Neutrophil (primary cell): ENCODE measurements at regions not wholly inside any gene's neighbourhood (a gene's known extent, or its start where the extent isn't known, plus 50 kb on each side); places are given as distances from the start of the nearest gene placed in this dataset.

ENCODE experiments used
- H3K27ac ChIP-seq: fragments of 200-600 bp; sonication (generic); 2 replicates; pipeline ENCODE4 v1.5.1; 2016; ENCODE audit warnings: mild to moderate bottlenecking, moderate library complexity
- H3K27me3 ChIP-seq: fragments of 200-600 bp; sonication (generic); 2 replicates; pipeline ENCODE4 v1.6.0; 2016; ENCODE audit warnings: mild to moderate bottlenecking
- H3K36me3 ChIP-seq: fragments of 200-600 bp; sonication (generic); 2 replicates; pipeline ENCODE4 v1.5.1; 2017
- H3K4me1 ChIP-seq, 2 experiments: fragments of 200-600 bp in 1 of 2; sonication (generic) in 1 of 2; 1 replicate in 1 of 2; 2 replicates in 1 of 2; pipeline versions ENCODE4 v1.5.1 to v1.6.1; 2013 to 2016; ENCODE audit warnings: low read depth in 1 of 2, low read length in 1 of 2, mild to moderate bottlenecking in 1 of 2, moderate library complexity in 1 of 2; ENCODE audit not compliant: control insufficient read depth in 1 of 2, insufficient read depth in 1 of 2
- H3K4me3 ChIP-seq, 2 experiments: fragments of 200-600 bp in 1 of 2; sonication (generic) in 1 of 2; 1 replicate in 1 of 2; 2 replicates in 1 of 2; pipeline ENCODE4 v1.5.1; 2013 to 2016; ENCODE audit warnings: low read depth in 1 of 2, low read length in 1 of 2, mild to moderate bottlenecking in 1 of 2, moderate library complexity in 1 of 2
- H3K9me3 ChIP-seq: fragments of 200-600 bp; sonication (generic); 2 replicates; pipeline ENCODE4 v1.5.1; 2016
- CTCF ChIP-seq: fragments of 200-600 bp; sonication (generic); IDR thresholded peaks from 2 replicates; pipeline ENCODE4 v1.5.1; 2016; ENCODE audit warnings: antibody characterized with exemption

- no peak overlapping the region for H3K27ac ChIP-seq
- H3K4me1 ChIP-seq, result no peaks in the 10 kb centered on the region
- no peaks in the 10 kb centered on the region for H3K36me3 ChIP-seq
- H3K9me3 ChIP-seq, result no peaks in the 10 kb centered on the region
- no peaks in the 10 kb centered on the region for H3K27me3 ChIP-seq
- no peak for TF ChIP-seq CTCF
- no peak overlapping the region for H3K4me3 ChIP-seq
Measured at GRCh38 chr1:199742547-199742946, 285.0 kb upstream of the NR5A2 start.

DNA sequence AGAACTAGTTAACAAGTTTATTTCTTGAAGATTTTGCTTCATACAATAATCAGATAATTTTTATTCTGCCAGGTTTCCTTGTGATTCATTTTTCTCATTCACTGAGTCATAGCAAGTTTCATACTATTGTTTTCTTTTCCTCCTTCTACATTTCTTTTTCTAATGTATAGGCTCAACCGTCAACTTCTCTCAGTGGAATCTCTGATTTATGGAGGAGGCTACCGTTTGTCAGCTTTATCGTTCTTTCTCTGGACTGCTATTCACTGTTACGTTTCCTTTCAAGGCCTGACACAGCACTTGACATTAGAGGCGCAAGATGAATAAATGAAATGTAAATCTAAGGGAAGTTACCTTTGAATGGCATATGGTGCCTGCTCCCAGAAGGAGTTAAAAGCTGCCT, 284.3 kb upstream of the NR5A2 start:
- no peak for TF ChIP-seq CTCF
- no peaks in the 10 kb centered on the region for H3K9me3 ChIP-seq
- no peak overlapping the region for H3K4me3 ChIP-seq
- H3K27ac ChIP-seq, result no peak overlapping the region
- no peaks in the 10 kb centered on the region for H3K36me3 ChIP-seq
- H3K4me1 ChIP-seq, result no peaks in the 10 kb centered on the region
- H3K27me3 ChIP-seq, result no peaks in the 10 kb centered on the region

- no peaks in the 10 kb centered on the region for H3K4me1 ChIP-seq
- no peak overlapping the region for H3K4me3 ChIP-seq
- no peak for TF ChIP-seq CTCF
- no peaks in the 10 kb centered on the region for H3K27me3 ChIP-seq
- no peaks in the 10 kb centered on the region for H3K36me3 ChIP-seq
- no peaks in the 10 kb centered on the region for H3K9me3 ChIP-seq
- no peak overlapping the region for H3K27ac ChIP-seq
Measured at GRCh38 chr1:199746666-199747384, 280.7 kb upstream of the NR5A2 start.

DNA sequence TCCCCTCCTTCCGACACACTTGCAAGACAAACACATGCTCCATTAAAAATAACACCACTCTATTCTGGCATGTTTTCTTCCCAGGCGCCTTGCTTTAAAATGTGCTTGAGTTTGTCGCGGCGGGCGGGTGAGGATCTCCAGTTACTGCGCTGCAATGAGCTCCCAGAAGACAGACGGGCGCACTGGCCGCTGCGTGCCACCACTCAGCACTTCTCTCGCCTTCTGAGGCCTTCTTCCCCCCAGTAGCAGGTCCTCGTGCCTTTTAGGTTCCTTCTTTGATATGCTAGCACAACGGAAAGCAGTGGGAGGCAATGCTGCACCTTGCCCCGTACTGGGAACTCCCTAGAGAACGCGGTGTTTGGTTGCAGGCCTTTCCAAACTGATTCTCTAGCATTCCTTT, 279.5 kb upstream of the NR5A2 start:
- no peaks in the 10 kb centered on the region for H3K36me3 ChIP-seq
- H3K9me3 ChIP-seq, result no peaks in the 10 kb centered on the region
- no peak overlapping the region for H3K27ac ChIP-seq
- no peaks in the 10 kb centered on the region for H3K27me3 ChIP-seq
- TF ChIP-seq CTCF, result no peak
- no peak overlapping the region for H3K4me3 ChIP-seq
- no peaks in the 10 kb centered on the region for H3K4me1 ChIP-seq

- TF ChIP-seq CTCF, result no peak
- H3K27ac ChIP-seq, result no peak overlapping the region
Measured at GRCh38 chr1:199751506-199751905, 276.0 kb upstream of the NR5A2 start.

More at GRCh38 chr1:199751506-199751905, 276.0 kb upstream of the NR5A2 start:
- no peaks in the 10 kb centered on the region for H3K36me3 ChIP-seq
- peaks cover 0 to 5% of the 10 kb centered on the region in 2 experiments for H3K4me1 ChIP-seq
- no peaks in the 10 kb centered on the region for H3K27me3 ChIP-seq
- no peaks in the 10 kb centered on the region for H3K9me3 ChIP-seq
- H3K4me3 ChIP-seq, result no peak overlapping the region
